Activated CD8-positive, alpha-beta memory T cell treated with anti-CD3 and anti-CD28 coated beads for 48 hours (primary cell): ENCODE measurements at regions not wholly inside any gene's neighbourhood (a gene's known extent, or its start where the extent isn't known, plus 50 kb on each side); places are given as distances from the start of the nearest gene placed in this dataset.

Source experiments
- DNase-seq, 3 experiments: peaks; one replicate each; pipeline ENCODE4 v3.0.0-alpha.2; 2020; ENCODE audit warnings: low read depth in 2 of 3, low spot score in 2 of 3

- no peak for DNase-seq
Measured at GRCh38 chr11:15865212-15865987, 490.9 kb downstream of the SOX6 start.

GRCh38 chr11:15867871-15868270, 488.5 kb downstream of the SOX6 start:
- DNase-seq, result no peak

- DNase-seq, result no peak
Measured at GRCh38 chr11:15870911-15871310, 485.4 kb downstream of the SOX6 start.

- no peak for DNase-seq
Measured at GRCh38 chr11:15871904-15872626, 484.3 kb downstream of the SOX6 start.

GRCh38 chr11:15873501-15873900, 482.8 kb downstream of the SOX6 start:
- DNase-seq, result no peak

GRCh38 chr11:15874704-15875103, 481.6 kb downstream of the SOX6 start:
- no peak for DNase-seq

- DNase-seq, result no peak
Measured at GRCh38 chr11:15875393-15875792, 481.0 kb downstream of the SOX6 start.

- no peak for DNase-seq
Measured at GRCh38 chr11:15875943-15876342, 480.4 kb downstream of the SOX6 start.

GRCh38 chr11:15878756-15879155, 477.6 kb downstream of the SOX6 start:
- no peak for DNase-seq

- no peak for DNase-seq
Measured at GRCh38 chr11:15880291-15880690, 476.1 kb downstream of the SOX6 start.

- no peak for DNase-seq
Measured at GRCh38 chr11:15882876-15883454, 473.4 kb downstream of the SOX6 start.

GRCh38 chr11:15883455-15883920, 472.9 kb downstream of the SOX6 start:
- no peak for DNase-seq

GRCh38 chr11:15884141-15884540, 472.2 kb downstream of the SOX6 start:
- DNase-seq, result no peak

- no peak for DNase-seq
Measured at GRCh38 chr11:15884777-15885540, 471.4 kb downstream of the SOX6 start.

- DNase-seq, result no peak
Measured at GRCh38 chr11:15885854-15886253, 470.5 kb downstream of the SOX6 start.

- no peak for DNase-seq
Measured at GRCh38 chr11:15886299-15886698, 470.0 kb downstream of the SOX6 start.

- no peak for DNase-seq
Measured at GRCh38 chr11:15886866-15887265, 469.5 kb downstream of the SOX6 start.

- no peak for DNase-seq
Measured at GRCh38 chr11:15888556-15889345, 467.6 kb downstream of the SOX6 start.

GRCh38 chr11:15889363-15890030, 466.8 kb downstream of the SOX6 start:
- DNase-seq, result no peak
